ENCODE measurements at regions not wholly inside any gene's neighbourhood (a gene's known extent, or its start where the extent isn't known, plus 50 kb on each side); places are given as distances from the start of the nearest gene placed in this dataset.

DNA sequence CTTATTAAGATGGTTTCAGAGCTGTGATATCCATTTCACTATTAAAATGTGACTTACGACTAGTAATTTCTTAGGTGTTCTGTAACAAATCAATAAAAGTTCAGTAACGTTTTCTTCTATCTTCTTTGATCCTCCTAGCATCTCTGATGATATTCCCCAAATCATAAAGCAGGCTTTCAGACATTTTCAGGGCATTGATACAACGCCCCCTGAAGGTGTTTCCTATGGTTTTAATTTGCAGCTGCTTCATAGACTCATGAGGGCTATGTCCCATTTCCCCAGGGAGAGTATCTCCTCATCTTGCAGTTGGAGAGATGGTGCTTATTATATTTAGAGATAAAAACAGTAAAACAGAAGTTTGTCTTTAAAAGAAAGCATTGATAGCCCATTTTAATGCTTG lies 246.8 kb upstream of the CNTN3 start:
- H3K27me3 ChIP-seq (ENCODE audit: control insufficient read depth, insufficient read depth, low read length) = no peaks in the 10 kb centered on the region
- ChIA-PET POLR2A (no interaction called here), CTCF (no interaction called here)
- DNase-seq (ENCODE audit: low read depth, low spot score) = no peak
- no peak for ATAC-seq
- H3K27ac ChIP-seq (ENCODE audit: low read length) = no peak overlapping the region
- H3K4me3 ChIP-seq (ENCODE audit: low read depth in 2 of 2, low read length in 2 of 2) = no peak overlapping the region
- H3K36me3 ChIP-seq (ENCODE audit: control insufficient read depth, insufficient read depth, low read length) = no peaks in the 10 kb centered on the region
- BruUV-seq (replicated peaks) = no TSS peak
- no peaks in the 10 kb centered on the region for H3K9me3 ChIP-seq (ENCODE audit: control insufficient read depth, insufficient read depth, low read depth, low read length)
- no peaks in the 10 kb centered on the region for H3K4me1 ChIP-seq (ENCODE audit: control insufficient read depth, insufficient read depth, low read length)
- in situ Hi-C loops (cut with HindIII; ENCODE audit: low pct_unique_long_range_greater_than_20kb, low sequenced_read_pairs) = no loop called here
- no peak for TF ChIP-seq SIN3A (IDR thresholded peaks at IDR 0.05; ENCODE audit: borderline replicate concordance, insufficient read depth, low read depth, low read length)
- TF ChIP-seq, protein P1, sequence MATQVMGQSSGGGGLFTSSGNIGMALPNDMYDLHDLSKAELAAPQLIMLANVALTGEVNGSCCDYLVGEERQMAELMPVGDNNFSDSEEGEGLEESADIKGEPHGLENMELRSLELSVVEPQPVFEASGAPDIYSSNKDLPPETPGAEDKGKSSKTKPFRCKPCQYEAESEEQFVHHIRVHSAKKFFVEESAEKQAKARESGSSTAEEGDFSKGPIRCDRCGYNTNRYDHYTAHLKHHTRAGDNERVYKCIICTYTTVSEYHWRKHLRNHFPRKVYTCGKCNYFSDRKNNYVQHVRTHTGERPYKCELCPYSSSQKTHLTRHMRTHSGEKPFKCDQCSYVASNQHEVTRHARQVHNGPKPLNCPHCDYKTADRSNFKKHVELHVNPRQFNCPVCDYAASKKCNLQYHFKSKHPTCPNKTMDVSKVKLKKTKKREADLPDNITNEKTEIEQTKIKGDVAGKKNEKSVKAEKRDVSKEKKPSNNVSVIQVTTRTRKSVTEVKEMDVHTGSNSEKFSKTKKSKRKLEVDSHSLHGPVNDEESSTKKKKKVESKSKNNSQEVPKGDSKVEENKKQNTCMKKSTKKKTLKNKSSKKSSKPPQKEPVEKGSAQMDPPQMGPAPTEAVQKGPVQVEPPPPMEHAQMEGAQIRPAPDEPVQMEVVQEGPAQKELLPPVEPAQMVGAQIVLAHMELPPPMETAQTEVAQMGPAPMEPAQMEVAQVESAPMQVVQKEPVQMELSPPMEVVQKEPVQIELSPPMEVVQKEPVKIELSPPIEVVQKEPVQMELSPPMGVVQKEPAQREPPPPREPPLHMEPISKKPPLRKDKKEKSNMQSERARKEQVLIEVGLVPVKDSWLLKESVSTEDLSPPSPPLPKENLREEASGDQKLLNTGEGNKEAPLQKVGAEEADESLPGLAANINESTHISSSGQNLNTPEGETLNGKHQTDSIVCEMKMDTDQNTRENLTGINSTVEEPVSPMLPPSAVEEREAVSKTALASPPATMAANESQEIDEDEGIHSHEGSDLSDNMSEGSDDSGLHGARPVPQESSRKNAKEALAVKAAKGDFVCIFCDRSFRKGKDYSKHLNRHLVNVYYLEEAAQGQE (IDR thresholded peaks at IDR 0.05; ENCODE audit: insufficient read depth in 1 of 2, low read depth in 2 of 2, low read length in 1 of 2) = no peak
- TF ChIP-seq TCF7L2 (IDR thresholded peaks at IDR 0.05; ENCODE audit: low read depth, low read length) = no peak
- no peak for TF ChIP-seq POLR2AphosphoS5 (IDR thresholded peaks at IDR 0.05; ENCODE audit: low read depth, low read length)
- TF ChIP-seq, protein P2, sequence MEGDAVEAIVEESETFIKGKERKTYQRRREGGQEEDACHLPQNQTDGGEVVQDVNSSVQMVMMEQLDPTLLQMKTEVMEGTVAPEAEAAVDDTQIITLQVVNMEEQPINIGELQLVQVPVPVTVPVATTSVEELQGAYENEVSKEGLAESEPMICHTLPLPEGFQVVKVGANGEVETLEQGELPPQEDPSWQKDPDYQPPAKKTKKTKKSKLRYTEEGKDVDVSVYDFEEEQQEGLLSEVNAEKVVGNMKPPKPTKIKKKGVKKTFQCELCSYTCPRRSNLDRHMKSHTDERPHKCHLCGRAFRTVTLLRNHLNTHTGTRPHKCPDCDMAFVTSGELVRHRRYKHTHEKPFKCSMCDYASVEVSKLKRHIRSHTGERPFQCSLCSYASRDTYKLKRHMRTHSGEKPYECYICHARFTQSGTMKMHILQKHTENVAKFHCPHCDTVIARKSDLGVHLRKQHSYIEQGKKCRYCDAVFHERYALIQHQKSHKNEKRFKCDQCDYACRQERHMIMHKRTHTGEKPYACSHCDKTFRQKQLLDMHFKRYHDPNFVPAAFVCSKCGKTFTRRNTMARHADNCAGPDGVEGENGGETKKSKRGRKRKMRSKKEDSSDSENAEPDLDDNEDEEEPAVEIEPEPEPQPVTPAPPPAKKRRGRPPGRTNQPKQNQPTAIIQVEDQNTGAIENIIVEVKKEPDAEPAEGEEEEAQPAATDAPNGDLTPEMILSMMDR (IDR thresholded peaks at IDR 0.05) = no peak
- intact Hi-C loops (cut with micrococcal nuclease; ENCODE audit: unreplicated experiment) = no loop called here

DNA sequence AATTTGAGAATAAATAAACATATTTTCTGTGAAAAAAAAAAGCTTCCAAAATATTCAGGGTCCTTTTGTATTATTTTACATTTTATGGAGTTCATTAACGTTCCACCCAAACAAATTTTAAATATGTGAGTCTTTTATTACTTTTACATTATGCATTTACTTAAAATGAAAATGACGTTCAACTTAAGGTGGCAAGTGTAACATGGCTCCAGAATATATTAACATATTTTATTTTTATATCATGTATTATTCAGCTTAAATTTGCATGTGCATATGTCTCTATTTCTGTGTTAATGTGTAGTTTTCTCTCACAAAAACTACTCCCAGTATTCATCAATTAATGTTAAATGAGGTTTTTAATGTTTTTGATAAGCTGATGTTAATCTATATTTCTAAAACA lies 243.6 kb upstream of the CNTN3 start:
- in situ Hi-C loops (cut with HindIII; ENCODE audit: low pct_unique_long_range_greater_than_20kb, low sequenced_read_pairs) = no loop called here
- no peak overlapping the region for H3K27ac ChIP-seq (ENCODE audit: low read length)
- no peak overlapping the region for H3K4me3 ChIP-seq (ENCODE audit: low read depth in 2 of 2, low read length in 2 of 2)
- H3K27me3 ChIP-seq (ENCODE audit: control insufficient read depth, insufficient read depth, low read length) = no peaks in the 10 kb centered on the region
- ChIA-PET POLR2A (no interaction called here), CTCF (no interaction called here)
- no peaks in the 10 kb centered on the region for H3K4me1 ChIP-seq (ENCODE audit: control insufficient read depth, insufficient read depth, low read length)
- TF ChIP-seq SIN3A (IDR thresholded peaks at IDR 0.05; ENCODE audit: borderline replicate concordance, insufficient read depth, low read depth, low read length) (no peak), POLR2AphosphoS5 (IDR thresholded peaks at IDR 0.05; ENCODE audit: low read depth, low read length) (no peak), TCF7L2 (IDR thresholded peaks at IDR 0.05; ENCODE audit: low read depth, low read length) (no peak)
- TF ChIP-seq, protein P1 (IDR thresholded peaks at IDR 0.05; ENCODE audit: insufficient read depth in 1 of 2, low read depth in 2 of 2, low read length in 1 of 2) = no peak
- TF ChIP-seq, protein P2 (IDR thresholded peaks at IDR 0.05) = no peak
- no peaks in the 10 kb centered on the region for H3K36me3 ChIP-seq (ENCODE audit: control insufficient read depth, insufficient read depth, low read length)
- no peaks in the 10 kb centered on the region for H3K9me3 ChIP-seq (ENCODE audit: control insufficient read depth, insufficient read depth, low read depth, low read length)
- BruUV-seq (replicated peaks) = no TSS peak
- intact Hi-C loops (cut with micrococcal nuclease; ENCODE audit: unreplicated experiment) = no loop called here
- no peak for ATAC-seq
- DNase-seq (ENCODE audit: low read depth, low spot score) = no peak

Data from Panc1 (cell line).